ENCODE measurements at regions not wholly inside any gene's neighbourhood (a gene's known extent, or its start where the extent isn't known, plus 50 kb on each side); places are given as distances from the start of the nearest gene placed in this dataset.

DNA sequence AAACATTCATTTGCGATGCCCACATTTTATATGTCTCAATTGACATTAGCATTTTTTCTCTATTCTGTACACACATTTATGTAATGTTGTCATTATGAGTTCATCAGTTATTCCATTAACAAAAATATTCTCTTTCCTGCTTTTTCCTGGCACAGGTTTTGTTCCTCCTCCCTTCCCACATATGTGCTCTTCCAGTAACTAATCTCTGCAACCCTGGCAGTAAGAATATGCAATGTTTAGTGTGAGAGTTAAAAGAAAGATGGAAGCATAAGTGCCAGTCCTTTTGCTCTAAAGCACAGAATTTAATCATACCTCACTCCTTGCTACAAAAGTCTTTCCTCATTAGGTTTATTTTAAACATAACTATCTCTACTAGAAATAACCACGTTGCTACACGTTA, 155.8 kb upstream of the ERBB4 start:
- no peak for DNase-seq
- no peaks in the 10 kb centered on the region for H3K9me3 ChIP-seq
- no peaks in the 10 kb centered on the region for H3K27me3 ChIP-seq
- no peak for TF ChIP-seq POLR2A (IDR thresholded peaks at IDR 0.05)
- TF ChIP-seq, protein P1, sequence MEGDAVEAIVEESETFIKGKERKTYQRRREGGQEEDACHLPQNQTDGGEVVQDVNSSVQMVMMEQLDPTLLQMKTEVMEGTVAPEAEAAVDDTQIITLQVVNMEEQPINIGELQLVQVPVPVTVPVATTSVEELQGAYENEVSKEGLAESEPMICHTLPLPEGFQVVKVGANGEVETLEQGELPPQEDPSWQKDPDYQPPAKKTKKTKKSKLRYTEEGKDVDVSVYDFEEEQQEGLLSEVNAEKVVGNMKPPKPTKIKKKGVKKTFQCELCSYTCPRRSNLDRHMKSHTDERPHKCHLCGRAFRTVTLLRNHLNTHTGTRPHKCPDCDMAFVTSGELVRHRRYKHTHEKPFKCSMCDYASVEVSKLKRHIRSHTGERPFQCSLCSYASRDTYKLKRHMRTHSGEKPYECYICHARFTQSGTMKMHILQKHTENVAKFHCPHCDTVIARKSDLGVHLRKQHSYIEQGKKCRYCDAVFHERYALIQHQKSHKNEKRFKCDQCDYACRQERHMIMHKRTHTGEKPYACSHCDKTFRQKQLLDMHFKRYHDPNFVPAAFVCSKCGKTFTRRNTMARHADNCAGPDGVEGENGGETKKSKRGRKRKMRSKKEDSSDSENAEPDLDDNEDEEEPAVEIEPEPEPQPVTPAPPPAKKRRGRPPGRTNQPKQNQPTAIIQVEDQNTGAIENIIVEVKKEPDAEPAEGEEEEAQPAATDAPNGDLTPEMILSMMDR (IDR thresholded peaks at IDR 0.05), result no peak
- 49 to 51% methylated on average over 3 of the region's 3 CpGs for WGBS, 2 donors
- no peak for ATAC-seq
- no peaks in the 10 kb centered on the region for H3K4me1 ChIP-seq
- H3K36me3 ChIP-seq (replicated peaks in 1 of 2; ENCODE audit: insufficient read depth in 1 of 2, low read depth in 2 of 2), result no peaks in the 10 kb centered on the region
- no peak overlapping the region for H3K27ac ChIP-seq
- H3K4me3 ChIP-seq, result no peak overlapping the region
- intact Hi-C loops (cut with DNase I), result no loop called here

DNA sequence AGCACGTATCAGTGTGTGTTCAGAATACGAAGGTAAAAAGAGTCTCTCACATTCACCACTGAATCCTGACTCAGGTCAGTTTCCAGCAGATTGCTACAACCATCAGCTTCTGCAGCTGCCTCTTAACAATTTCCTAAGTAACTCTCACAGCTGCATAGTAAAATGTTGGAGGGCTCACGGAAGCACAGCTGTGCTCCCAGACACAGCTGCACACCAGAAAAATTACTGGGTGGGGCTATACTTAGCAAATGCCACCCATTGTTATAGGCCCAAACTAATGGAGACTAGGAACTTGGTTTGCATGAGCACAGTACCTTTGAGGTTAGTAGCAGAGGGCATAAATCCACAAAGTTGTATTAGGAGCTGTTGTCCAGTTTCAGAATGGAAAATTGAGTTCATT, 153.9 kb upstream of the ERBB4 start:
- Histone ChIP-seq H3K27me3 (no peaks in the 10 kb centered on the region), H3K4me1 (no peaks in the 10 kb centered on the region), H3K9me3 (no peaks in the 10 kb centered on the region), H3K27ac (no peak overlapping the region), H3K4me3 (no peak overlapping the region), H3K36me3 (replicated peaks in 1 of 2; ENCODE audit: insufficient read depth in 1 of 2, low read depth in 2 of 2) (no peaks in the 10 kb centered on the region)
- whole genome bisulfite sequencing, 2 donors, result 78 to 84% methylated on average over 3 of the region's 3 CpGs
- DNase-seq (no peak), ATAC-seq (no peak)
- intact Hi-C loops (cut with DNase I), result no loop called here
- TF ChIP-seq, protein P1 (IDR thresholded peaks at IDR 0.05), result no peak
- TF ChIP-seq POLR2A (IDR thresholded peaks at IDR 0.05), result no peak

GRCh38 chr2:212686285-212686895, 147.8 kb upstream of the ERBB4 start:
- no peaks in the 10 kb centered on the region for H3K27me3 ChIP-seq
- TF ChIP-seq, protein P1 (IDR thresholded peaks at IDR 0.05), result peak; percentile 79 to 91 (median 84)
- TF ChIP-seq POLR2A (IDR thresholded peaks at IDR 0.05), result no peak
- intact Hi-C loops (cut with DNase I), result loop anchor here (10.0 kb wide), 1 partner anchor 468 kb away; the partner anchor contains the start of gene IKZF2
- ATAC-seq (peak; percentile 62), DNase-seq (peak; percentile 62 to 70 (median 65))
- H3K4me3 ChIP-seq, result no peak overlapping the region
- H3K4me1 ChIP-seq, result peaks cover 3% of the 10 kb centered on the region
- no peaks in the 10 kb centered on the region for H3K9me3 ChIP-seq
- no peak overlapping the region for H3K27ac ChIP-seq
- H3K36me3 ChIP-seq (replicated peaks in 1 of 2; ENCODE audit: insufficient read depth in 1 of 2, low read depth in 2 of 2), result no peaks in the 10 kb centered on the region
- WGBS, 2 donors, result 20 to 23% methylated on average over 10 of the region's 10 CpGs

- TF ChIP-seq POLR2A (IDR thresholded peaks at IDR 0.05), result no peak
- TF ChIP-seq, protein P1 (IDR thresholded peaks at IDR 0.05), result no peak
- Histone ChIP-seq H3K27ac (no peak overlapping the region), H3K4me1 (peaks cover 3% of the 10 kb centered on the region), H3K27me3 (no peaks in the 10 kb centered on the region), H3K9me3 (no peaks in the 10 kb centered on the region), H3K4me3 (no peak overlapping the region), H3K36me3 (replicated peaks in 1 of 2; ENCODE audit: insufficient read depth in 1 of 2, low read depth in 2 of 2) (no peaks in the 10 kb centered on the region)
- DNase-seq, result no peak
- ATAC-seq, result no peak
- intact Hi-C loops (cut with DNase I), result loop anchor here (10.0 kb wide), 1 partner anchor 471 kb away; the partner anchor contains the start of gene IKZF2
- WGBS, 2 donors, result 51 to 52% methylated on average over 6 of the region's 6 CpGs
Observed at GRCh38 chr2:212683346-212684097, 144.9 kb upstream of the ERBB4 start.
